GM12891 (cell line): ENCODE measurements at regions not wholly inside any gene's neighbourhood (a gene's known extent, or its start where the extent isn't known, plus 50 kb on each side); places are given as distances from the start of the nearest gene placed in this dataset.
A peak's percentile ranks its signal among the peaks of the same experiment; 100 is the strongest.
"Not testable (repeated sequence)": the region's sequence is repeated elsewhere in the genome, so short reads cannot be mapped to it uniquely, and the experiment has no call there.

Source experiments
- DNase-seq: peaks from one replicate; pipeline ENCODE4 v3.0.0; 2011; ENCODE audit warnings: low spot score; ENCODE audit not compliant: insufficient read length
- FAIRE-seq: peaks from 2 replicates; lab custom pipeline; 2011; peaks lifted over from hg19 to GRCh38; lab: Jason Lieb, UNC
- PAX5 ChIP-seq: IDR thresholded peaks from 2 replicates; pipeline ENCODE4 v1.6.1; 2011; ENCODE audit warnings: low read length, moderate library complexity, mild to moderate bottlenecking; ENCODE audit not compliant: insufficient read depth, severe bottlenecking
- POLR2A ChIP-seq: IDR thresholded peaks from 2 replicates; pipeline ENCODE4 v1.6.1; 2011; ENCODE audit warnings: low read depth, low read length, control low read depth
- POLR2AphosphoS5 ChIP-seq: IDR thresholded peaks from 2 replicates; pipeline ENCODE4 v1.6.1; 2011; ENCODE audit warnings: low read depth, low read length, control low read depth
- POU2F2 ChIP-seq: IDR thresholded peaks from 2 replicates; pipeline ENCODE4 v1.6.1; 2011; ENCODE audit warnings: low read depth, mild to moderate bottlenecking, control low read depth, low read length, moderate library complexity
- SPI1 ChIP-seq: IDR thresholded peaks from 2 replicates; pipeline ENCODE4 v1.6.1; 2011; ENCODE audit warnings: low read depth, low read length, control low read depth
- TAF1 ChIP-seq: IDR thresholded peaks from 2 replicates; pipeline ENCODE4 v1.6.1; 2011; ENCODE audit warnings: low read depth, low read length, control low read depth

DNA sequence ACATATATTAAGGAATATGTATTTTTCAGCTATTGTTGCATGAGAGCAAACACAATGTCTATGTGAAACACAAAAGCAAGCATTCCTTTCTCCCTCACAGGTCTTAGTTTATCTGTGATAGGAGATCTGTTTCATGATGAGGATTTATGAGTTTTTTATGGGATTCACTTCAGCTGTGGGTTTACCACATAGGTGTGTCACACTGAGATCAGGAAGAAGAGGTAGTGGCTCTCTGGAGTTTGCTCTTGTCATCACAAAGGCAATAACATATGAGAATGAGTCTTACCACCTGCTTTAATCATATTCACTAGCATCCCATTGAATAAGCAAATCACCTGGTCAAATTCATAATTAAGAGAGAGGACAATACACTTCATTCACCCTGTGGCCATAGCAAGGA lies 960.3 kb upstream of the SLC39A10 start:
- TF ChIP-seq TAF1 (no peak), POLR2AphosphoS5 (no peak)
- no peak for FAIRE-seq
- no peak for DNase-seq

DNA sequence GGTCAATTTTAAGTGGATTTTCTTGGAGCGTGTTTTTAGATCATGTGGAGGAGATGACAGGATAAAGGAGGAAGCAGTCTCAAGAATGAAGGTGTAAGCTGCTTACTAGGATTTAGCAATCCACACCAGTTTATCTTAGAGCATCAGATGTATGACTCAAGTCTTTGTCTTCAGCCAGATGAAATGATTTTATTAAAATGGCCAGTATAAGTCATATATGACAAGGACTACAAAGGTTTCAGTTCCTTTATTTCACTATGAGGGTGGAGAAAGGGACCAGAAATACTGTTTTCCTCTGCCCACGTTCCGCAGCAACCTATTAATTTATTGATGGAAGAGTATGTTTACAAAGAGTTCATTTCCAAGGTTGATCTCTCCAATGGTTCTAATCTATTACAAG lies 970.5 kb upstream of the SLC39A10 start:
- no peak for FAIRE-seq
- no peak for TF ChIP-seq PAX5
- TF ChIP-seq TAF1: no peak
- TF ChIP-seq SPI1: peak; percentile 58
- TF ChIP-seq POU2F2: no peak
- no peak for TF ChIP-seq POLR2A
- no peak for DNase-seq

DNA sequence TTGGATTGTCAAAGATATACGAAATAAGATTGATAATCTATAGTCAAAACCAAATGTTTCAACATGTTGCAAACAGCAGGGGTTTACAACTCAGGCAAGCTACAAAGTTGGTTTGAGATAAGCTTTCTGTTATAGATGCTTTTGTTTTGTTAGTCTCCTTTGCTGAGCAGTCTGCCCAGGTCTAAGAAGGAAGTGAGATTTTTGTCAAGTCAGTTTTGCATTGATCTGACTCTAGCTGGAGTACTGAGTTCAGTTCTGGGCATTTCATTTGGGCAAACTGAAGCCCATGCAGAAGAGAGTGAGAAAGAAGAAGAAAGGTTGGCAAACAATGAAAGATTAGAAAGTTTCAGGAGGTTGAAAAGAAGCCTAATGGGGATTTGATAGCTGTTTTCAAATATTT lies 983.0 kb upstream of the SLC39A10 start:
- TF ChIP-seq SPI1: 0 out of 2 replicates have a peak, but pooled peaks have one; percentile 18
- no peak for TF ChIP-seq POLR2A
- TF ChIP-seq TAF1: no peak
- no peak for TF ChIP-seq POU2F2
- FAIRE-seq (no peak), DNase-seq (no peak)

DNA sequence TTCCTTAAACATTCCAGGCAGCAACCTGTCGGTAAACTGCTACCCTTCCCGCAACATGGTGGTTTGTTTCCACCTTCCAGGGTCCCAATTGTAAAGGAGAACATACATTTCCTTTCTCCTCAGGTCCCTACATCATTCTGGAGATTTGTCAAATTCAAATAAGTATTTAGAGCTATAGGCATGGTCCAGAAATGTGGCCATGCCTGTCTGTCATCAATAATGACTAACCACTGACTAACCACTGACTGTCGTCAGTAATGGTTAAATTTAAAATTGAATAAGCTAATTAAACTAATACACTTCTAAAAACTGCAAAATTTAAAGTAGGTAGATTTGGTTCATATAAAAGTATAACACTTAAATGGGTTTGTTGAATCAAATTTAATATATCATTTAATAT lies 984.0 kb upstream of the SLC39A10 start:
- no peak for TF ChIP-seq TAF1
- TF ChIP-seq PAX5: no peak
- TF ChIP-seq POLR2AphosphoS5: no peak
- TF ChIP-seq POLR2A: no peak
- FAIRE-seq: no peak

DNA sequence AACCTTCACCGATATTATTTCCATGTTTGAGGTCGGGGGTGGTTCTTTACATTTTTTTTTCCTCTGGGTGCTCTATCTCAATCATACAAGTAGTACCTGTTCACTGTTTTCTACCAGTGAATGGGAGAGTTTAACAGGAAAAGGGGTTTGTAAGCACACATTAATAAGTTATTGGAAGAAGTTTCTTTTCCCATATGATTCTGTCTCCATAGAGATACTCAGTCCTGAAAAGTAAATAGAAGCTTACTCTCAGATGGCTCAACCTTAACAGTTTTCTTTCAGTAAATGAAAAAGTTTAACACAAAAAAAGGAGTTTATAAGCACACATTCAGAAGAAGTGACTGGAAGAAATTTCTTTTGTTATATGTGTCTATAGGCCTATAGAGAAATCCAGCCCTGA lies 995.6 kb upstream of the SLC39A10 start:
- TF ChIP-seq PAX5: no peak
- TF ChIP-seq POLR2A: no peak
- no peak for TF ChIP-seq POLR2AphosphoS5
- TF ChIP-seq TAF1: no peak
- no peak for TF ChIP-seq POU2F2
- no peak for TF ChIP-seq SPI1
- FAIRE-seq (no peak), DNase-seq (no peak)

More for the DNA sequence above, 984.0 kb upstream of the SLC39A10 start:
- no peak for DNase-seq

DNA sequence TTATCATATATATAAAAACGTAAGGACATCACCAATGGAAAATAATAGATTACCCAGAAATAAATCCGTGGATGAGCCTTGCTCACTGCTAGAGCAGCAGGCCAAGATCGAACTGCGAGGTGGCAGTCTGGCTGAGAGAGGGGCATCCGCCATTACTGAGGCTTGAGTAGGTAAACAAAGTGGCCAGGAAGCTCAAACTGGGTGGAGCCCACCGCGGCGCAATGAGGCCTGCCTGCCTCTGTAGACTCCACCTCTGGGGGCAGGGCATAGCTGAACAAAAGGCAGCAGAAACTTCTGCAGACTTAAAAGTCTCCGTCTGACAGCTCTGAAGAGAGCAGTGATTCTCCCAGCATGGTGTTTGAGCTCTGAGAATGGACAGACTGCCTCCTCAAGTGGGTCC lies 1018.0 kb upstream of the SLC39A10 start:
- FAIRE-seq, DNase-seq: not testable (repeated sequence)

DNA sequence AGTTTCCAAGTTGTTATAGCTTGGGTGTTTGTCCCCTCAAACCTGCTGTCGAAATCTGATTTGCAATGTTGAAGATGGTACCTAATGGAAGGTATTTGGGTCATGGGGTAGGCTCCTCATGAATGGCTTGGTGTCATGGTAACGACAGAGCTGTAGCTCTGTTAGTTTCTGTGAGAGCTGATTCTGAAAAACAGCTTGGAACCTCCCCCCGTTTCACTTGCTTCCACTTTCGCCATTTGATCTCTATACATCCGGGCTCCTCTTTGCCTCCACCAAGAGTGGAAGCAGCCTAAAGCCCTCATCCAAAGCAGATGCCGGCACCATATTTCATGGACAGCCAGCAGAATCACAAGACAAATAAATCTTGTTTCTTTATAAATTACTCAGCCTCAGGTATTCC lies 1035.1 kb upstream of the SLC39A10 start:
- no peak for FAIRE-seq
- TF ChIP-seq PAX5 (no peak), POU2F2 (no peak), TAF1 (no peak), POLR2AphosphoS5 (no peak), SPI1 (no peak)

DNA sequence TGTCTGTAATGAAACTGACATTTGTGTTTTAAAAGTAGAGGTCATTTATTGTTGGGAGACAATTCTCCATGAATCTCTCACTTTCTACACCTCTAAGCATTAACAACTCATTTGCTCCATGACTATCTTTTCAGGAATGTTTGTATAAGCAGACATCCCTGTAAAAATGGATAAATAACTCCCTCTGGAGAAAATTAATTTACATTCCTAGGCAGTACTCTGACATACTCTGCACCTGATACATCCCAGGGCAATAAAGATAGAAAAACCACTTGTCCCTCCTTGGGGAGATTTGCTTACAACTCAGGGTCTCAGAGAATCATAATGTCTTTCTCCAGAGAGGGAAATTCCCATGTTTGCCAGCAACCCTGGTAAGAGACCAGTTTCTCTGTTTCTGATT lies 1037.7 kb upstream of the SLC39A10 start:
- TF ChIP-seq POLR2A (no peak), SPI1 (no peak), POLR2AphosphoS5 (no peak), TAF1 (no peak)
- FAIRE-seq: no peak
- DNase-seq: no peak

More for the DNA sequence above, 1035.1 kb upstream of the SLC39A10 start:
- DNase-seq: no peak

DNA sequence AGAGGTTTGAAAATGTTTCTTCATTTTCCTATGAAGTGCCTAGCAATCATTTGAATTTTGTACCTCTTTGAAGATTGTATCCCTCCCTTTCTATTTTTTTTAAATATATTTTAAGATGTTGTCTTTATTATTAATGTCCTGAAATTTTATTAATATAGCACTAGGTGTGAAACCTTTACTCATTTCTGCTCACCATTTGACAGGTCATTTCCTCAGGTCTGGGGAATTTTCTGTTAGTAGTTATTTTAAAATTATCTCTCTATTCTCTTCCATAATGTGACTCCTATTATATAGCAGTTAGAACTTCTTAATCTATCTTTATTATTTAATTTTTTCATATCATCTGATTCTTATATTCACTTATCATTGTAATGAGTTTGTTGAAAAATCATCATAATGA lies 1038.6 kb upstream of the SLC39A10 start:
- FAIRE-seq (no peak), DNase-seq (no peak)
- no peak for TF ChIP-seq POLR2A
- TF ChIP-seq POLR2AphosphoS5: no peak
- TF ChIP-seq SPI1: no peak
- TF ChIP-seq POU2F2: no peak
- TF ChIP-seq TAF1: no peak
- no peak for TF ChIP-seq PAX5

DNA sequence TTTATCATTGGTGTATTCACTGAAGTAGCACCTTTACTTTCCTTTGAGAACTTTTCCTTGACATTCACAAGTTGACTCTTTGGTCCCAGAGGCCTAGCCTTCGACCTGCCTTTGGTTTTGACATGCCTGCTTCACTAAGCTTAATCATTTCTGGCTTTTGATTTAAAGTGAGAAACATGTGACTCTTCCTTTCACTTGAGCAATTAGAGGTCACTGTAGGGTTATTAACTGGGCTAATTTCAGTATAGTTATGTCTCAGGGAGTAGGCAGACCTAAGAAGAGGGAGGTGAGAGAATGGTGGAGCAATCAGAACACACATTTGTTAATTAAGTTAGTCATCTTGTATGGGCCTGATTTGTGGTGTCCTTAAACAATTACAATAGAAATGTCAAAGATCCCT lies 1040.7 kb upstream of the SLC39A10 start:
- no peak for DNase-seq
- no peak for FAIRE-seq
- no peak for TF ChIP-seq POU2F2
- no peak for TF ChIP-seq PAX5
- no peak for TF ChIP-seq SPI1
- no peak for TF ChIP-seq POLR2AphosphoS5
- no peak for TF ChIP-seq POLR2A
- TF ChIP-seq TAF1: no peak

DNA sequence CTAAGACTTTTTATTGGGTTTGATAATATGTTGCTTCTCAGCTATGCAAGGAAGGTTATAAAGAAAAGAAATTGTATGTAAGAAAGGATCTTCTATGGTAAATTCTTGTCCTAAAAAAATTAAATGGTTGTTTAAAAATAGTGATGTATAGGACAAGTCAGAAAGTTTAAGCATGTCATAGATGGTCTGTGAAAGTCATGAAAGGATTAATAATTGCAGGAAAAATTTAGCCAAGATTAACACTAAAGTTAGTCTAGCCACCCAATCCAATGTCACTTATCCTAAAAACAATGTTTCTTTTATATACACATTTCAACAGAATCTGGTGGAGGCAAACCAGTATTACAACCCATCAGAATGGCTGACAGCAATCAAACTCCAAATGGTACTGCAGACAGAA lies 1046.7 kb upstream of the SLC39A10 start:
- FAIRE-seq: no peak
- no peak for DNase-seq
- TF ChIP-seq POLR2AphosphoS5: no peak
- no peak for TF ChIP-seq TAF1
- no peak for TF ChIP-seq POU2F2
- no peak for TF ChIP-seq PAX5
- no peak for TF ChIP-seq POLR2A
- TF ChIP-seq SPI1: no peak

DNA sequence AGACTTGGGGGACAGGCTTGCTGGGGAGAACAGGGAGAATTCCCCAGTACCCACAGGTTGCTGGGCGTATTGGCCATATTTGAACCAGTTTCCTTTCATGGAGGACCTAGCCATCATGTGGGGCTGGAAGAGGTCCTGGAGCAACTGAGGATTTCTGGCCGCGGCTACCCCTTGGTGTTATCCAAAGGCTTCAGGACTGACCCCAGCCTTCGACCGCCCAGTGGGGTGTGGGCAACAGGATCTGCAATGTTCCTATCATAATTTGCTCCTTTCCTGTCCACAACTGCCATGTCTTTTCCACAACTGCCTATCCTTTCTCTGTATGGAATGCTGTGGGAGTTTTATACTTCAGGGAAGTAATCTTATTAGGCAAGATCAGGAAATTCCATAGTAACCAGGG lies 1053.6 kb upstream of the SLC39A10 start:
- FAIRE-seq: no peak
- no peak for TF ChIP-seq PAX5
- no peak for TF ChIP-seq POLR2A
- TF ChIP-seq POU2F2: no peak
- TF ChIP-seq SPI1: no peak
- TF ChIP-seq TAF1: no peak
- no peak for TF ChIP-seq POLR2AphosphoS5

More for the DNA sequence above, 1053.6 kb upstream of the SLC39A10 start:
- no peak for DNase-seq
